ENCODE measurements at regions not wholly inside any gene's neighbourhood (a gene's known extent, or its start where the extent isn't known, plus 50 kb on each side); places are given as distances from the start of the nearest gene placed in this dataset.

DNA sequence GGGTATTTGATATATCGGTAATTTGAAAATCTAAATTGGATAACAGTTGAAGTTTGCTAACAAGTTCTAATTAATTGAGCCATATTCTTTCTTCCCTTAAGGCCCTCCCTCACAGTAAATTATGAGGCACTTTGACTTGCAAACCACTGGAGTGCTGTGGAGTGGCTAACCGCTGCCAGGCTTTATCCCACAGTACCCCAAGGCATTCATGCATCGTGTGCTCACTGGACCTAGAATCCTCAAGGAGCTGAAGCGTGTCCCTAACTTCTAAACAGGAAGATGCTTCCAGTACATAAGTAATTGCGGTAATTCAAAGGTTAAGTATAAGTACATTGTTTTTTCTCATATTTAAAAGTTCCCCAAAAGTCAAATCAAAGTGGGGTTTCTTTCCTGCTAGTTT is 499.9 kb downstream of the TFAP2A start:
- Histone ChIP-seq H2BK5ac (ENCODE audit: low read depth, low read length, poor library complexity, severe bottlenecking) (no peak overlapping the region), H3K79me1 (ENCODE audit: low read depth in 1 of 2, low read length in 2 of 2) (no peaks in the 10 kb centered on the region), H4K8ac (ENCODE audit: low read depth in 2 of 2, low read length in 2 of 2) (no peak overlapping the region), H3K36me3 (ENCODE audit: control insufficient read depth, insufficient read depth, low read length) (no peaks in the 10 kb centered on the region), H3K14ac (replicated peaks; ENCODE audit: low read depth, low read length) (no peak overlapping the region), H3K27me3 (ENCODE audit: control insufficient read depth, insufficient read depth, low read length) (no peaks in the 10 kb centered on the region), H3K9ac (ENCODE audit: low read depth, low read length) (no peak overlapping the region), H3K27ac (ENCODE audit: insufficient read depth, low read length) (no peak overlapping the region), H2BK15ac (ENCODE audit: low read depth, low read length) (no peak overlapping the region), H4K91ac (ENCODE audit: insufficient read depth, low read depth, low read length) (no peak overlapping the region), H4K5ac (ENCODE audit: low read depth, low read length) (no peak overlapping the region), H3K4me2 (ENCODE audit: low read depth, low read length) (no peak overlapping the region), H3K56ac (ENCODE audit: extremely low read depth, insufficient read depth, low read length) (no peak overlapping the region), H3K4me3 (ENCODE audit: insufficient read depth, low read depth, low read length) (no peak overlapping the region), H3K4me1 (ENCODE audit: control insufficient read depth, insufficient read depth, low read length) (no peaks in the 10 kb centered on the region), H3K9me1 (ENCODE audit: insufficient read depth, low read length) (no peaks in the 10 kb centered on the region), H2AK5ac (ENCODE audit: low read depth, low read length) (no peak overlapping the region), H3K9me3 (ENCODE audit: control insufficient read depth, insufficient read depth, low read length) (peaks cover 3% of the 10 kb centered on the region; the same call in 1 of the 2 replicates), H2AK9ac (replicated peaks; ENCODE audit: low read depth, low read length, poor library complexity) (no peak overlapping the region), H2BK120ac (ENCODE audit: low read depth, low read length) (no peak overlapping the region), H2BK20ac (ENCODE audit: low read depth, low read length) (no peak overlapping the region), H3K4ac (ENCODE audit: low read depth, low read length) (no peak overlapping the region), H2AFZ (replicated peaks; ENCODE audit: low read length, poor library complexity) (no peak overlapping the region), H3K23ac (ENCODE audit: low read depth, low read length) (no peak overlapping the region), H3K18ac (ENCODE audit: low read depth, low read length) (no peak overlapping the region), H4K20me1 (ENCODE audit: insufficient read depth, low read length) (no peaks in the 10 kb centered on the region)
- POLR2A ChIA-PET (ENCODE audit: unreplicated experiment) = no interaction called here
- no CpG with 5 or more reads among the region's 5 CpGs for WGBS, 2 experiments (ENCODE audit: extremely low coverage in 2 of 2, insufficient read length in 1 of 2)
- CTCF ChIA-PET = interaction anchor here (0.6 kb wide), 1 partner anchor 1610 kb away, joined by 3 read pairs; no protein-coding TSS in a partner anchor
- BruUV-seq (replicated peaks) = no TSS peak
- in situ Hi-C loops (cut with MboI; ENCODE audit: low sequenced_read_pairs) = no loop called here
- intact Hi-C loops (cut with micrococcal nuclease) = no loop called here
- dilution Hi-C loops (cut with HindIII; ENCODE audit: low sequenced_read_pairs, unreplicated experiment) = no loop called here
- DNase-seq = no peak
- ATAC-seq (ENCODE audit: low read depth) = no peak
- TF ChIP-seq RFX5 (IDR thresholded peaks at IDR 0.05; ENCODE audit: low read depth, low read length) = no peak
- TF ChIP-seq CEBPB (IDR thresholded peaks at IDR 0.05; ENCODE audit: low read depth, low read length) = no peak
- TF ChIP-seq CHD1 (IDR thresholded peaks at IDR 0.05; ENCODE audit: low read depth, low read length) = no peak
- TF ChIP-seq MAZ (IDR thresholded peaks at IDR 0.05; ENCODE audit: borderline replicate concordance, low read depth, low read length) = no peak
- TF ChIP-seq POLR2A (IDR thresholded peaks at IDR 0.05; ENCODE audit: low read depth, low read length) = no peak
- TF ChIP-seq, protein P1, sequence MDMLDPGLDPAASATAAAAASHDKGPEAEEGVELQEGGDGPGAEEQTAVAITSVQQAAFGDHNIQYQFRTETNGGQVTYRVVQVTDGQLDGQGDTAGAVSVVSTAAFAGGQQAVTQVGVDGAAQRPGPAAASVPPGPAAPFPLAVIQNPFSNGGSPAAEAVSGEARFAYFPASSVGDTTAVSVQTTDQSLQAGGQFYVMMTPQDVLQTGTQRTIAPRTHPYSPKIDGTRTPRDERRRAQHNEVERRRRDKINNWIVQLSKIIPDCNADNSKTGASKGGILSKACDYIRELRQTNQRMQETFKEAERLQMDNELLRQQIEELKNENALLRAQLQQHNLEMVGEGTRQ (IDR thresholded peaks at IDR 0.05; ENCODE audit: low read depth, low read length) = no peak
- TF ChIP-seq CTCF (conservative IDR thresholded peaks at IDR 0.05; ENCODE audit: low read depth, low read length) = no peak
- TF ChIP-seq ELK1 (IDR thresholded peaks at IDR 0.05; ENCODE audit: borderline replicate concordance, low read depth, low read length) = no peak
- no peak for TF ChIP-seq MAFK (IDR thresholded peaks at IDR 0.05; ENCODE audit: low read depth, low read length)
- no peak for TF ChIP-seq BHLHE40 (IDR thresholded peaks at IDR 0.05; ENCODE audit: low read depth, low read length)
